Activated naive CD8-positive, alpha-beta T cell treated with anti-CD3 and anti-CD28 coated beads for 36 hours (primary cell): ENCODE measurements at regions not wholly inside any gene's neighbourhood (a gene's known extent, or its start where the extent isn't known, plus 50 kb on each side); places are given as distances from the start of the nearest gene placed in this dataset.

ENCODE experiments used
- DNase-seq: peaks from one replicate; pipeline ENCODE4 v3.0.0; 2021
- H3K27ac Mint-ChIP-seq: one replicate; pipeline ENCODE4 v1.8.0; 2022; ENCODE audit warnings: mild to moderate bottlenecking, moderate library complexity, mixed read lengths
- H3K27me3 Mint-ChIP-seq: one replicate; pipeline ENCODE4 v1.8.0; 2022; ENCODE audit warnings: mild to moderate bottlenecking, mixed read lengths
- H3K36me3 Mint-ChIP-seq: one replicate; pipeline ENCODE4 v1.8.0; 2021; ENCODE audit warnings: mild to moderate bottlenecking, mixed read lengths
- H3K4me1 Mint-ChIP-seq: one replicate; pipeline ENCODE4 v1.8.0; 2021; ENCODE audit warnings: mixed read lengths
- H3K4me3 Mint-ChIP-seq: one replicate; pipeline ENCODE4 v1.8.0; 2022; ENCODE audit warnings: mild to moderate bottlenecking, moderate library complexity, mixed read lengths
- H3K9me3 Mint-ChIP-seq: one replicate; pipeline ENCODE4 v1.8.0; 2022; ENCODE audit warnings: mixed read lengths

GRCh38 chr1:37118790-37119189, 84.5 kb upstream of the GRIK3 start:
- Mint-ChIP-seq H3K36me3 (no peaks in the 10 kb centered on the region), H3K4me3 (no peak overlapping the region), H3K27ac (no peak overlapping the region), H3K9me3 (no peaks in the 10 kb centered on the region), H3K27me3 (peaks cover 10% of the 10 kb centered on the region), H3K4me1 (no peaks in the 10 kb centered on the region)
- no peak for DNase-seq

- Mint-ChIP-seq H3K4me1 (no peaks in the 10 kb centered on the region), H3K9me3 (no peaks in the 10 kb centered on the region), H3K27ac (no peak overlapping the region), H3K36me3 (no peaks in the 10 kb centered on the region), H3K4me3 (no peak overlapping the region), H3K27me3 (peaks cover 10% of the 10 kb centered on the region)
- no peak for DNase-seq
These were observed 86.0 kb upstream of the GRIK3 start for GRCh38 chr1:37120279-37120678.

DNA sequence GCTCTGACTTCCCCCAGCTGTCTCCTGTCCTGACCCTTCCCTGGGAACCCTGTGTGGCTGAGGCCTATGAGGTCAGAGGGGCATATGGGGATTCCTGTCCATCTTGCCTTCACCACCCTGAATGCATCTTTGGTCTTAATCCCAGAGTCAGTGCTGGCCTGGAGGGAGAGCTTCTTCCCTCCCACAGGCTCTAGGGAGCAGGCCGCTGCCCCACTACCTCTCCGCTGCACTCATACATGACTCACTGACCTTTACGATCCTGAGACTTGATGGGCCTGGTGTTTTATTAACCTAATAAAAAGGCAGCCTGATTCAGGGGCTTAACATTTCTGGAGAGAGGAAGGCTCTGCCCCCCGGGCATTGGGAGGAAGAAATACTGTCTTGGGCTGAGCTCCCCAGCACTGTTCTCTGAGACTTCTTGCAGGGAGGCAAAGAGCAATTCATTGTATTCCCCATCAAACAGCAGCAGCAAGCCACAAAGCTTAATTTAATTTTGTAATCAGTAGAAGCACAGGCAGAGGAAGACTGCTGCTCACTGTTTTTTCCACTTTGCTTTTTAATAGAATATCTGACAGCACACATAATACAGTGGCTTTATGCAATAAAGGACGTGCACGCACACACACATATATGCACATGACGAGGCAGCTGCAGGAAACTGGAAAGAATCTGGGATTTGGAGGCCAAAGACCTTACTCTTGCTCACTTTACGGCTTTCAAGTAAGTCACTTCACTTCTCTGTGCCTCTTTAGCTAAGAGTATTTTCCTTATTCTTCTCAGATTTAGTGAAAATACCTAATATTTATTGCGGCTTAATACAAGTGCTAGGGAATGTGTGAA, 89.2 kb upstream of the GRIK3 start:
- no peak overlapping the region for H3K4me3 Mint-ChIP-seq
- no peaks in the 10 kb centered on the region for H3K36me3 Mint-ChIP-seq
- no peak overlapping the region for H3K27ac Mint-ChIP-seq
- DNase-seq, result no peak
- H3K4me1 Mint-ChIP-seq, result no peaks in the 10 kb centered on the region
- H3K9me3 Mint-ChIP-seq, result no peaks in the 10 kb centered on the region
- peaks cover 8% of the 10 kb centered on the region for H3K27me3 Mint-ChIP-seq

GRCh38 chr1:37124501-37124900, 90.2 kb upstream of the GRIK3 start:
- Mint-ChIP-seq H3K36me3 (no peaks in the 10 kb centered on the region), H3K9me3 (no peaks in the 10 kb centered on the region), H3K4me3 (no peak overlapping the region), H3K27me3 (peaks cover 8% of the 10 kb centered on the region), H3K27ac (no peak overlapping the region), H3K4me1 (no peaks in the 10 kb centered on the region)
- DNase-seq, result no peak

DNA sequence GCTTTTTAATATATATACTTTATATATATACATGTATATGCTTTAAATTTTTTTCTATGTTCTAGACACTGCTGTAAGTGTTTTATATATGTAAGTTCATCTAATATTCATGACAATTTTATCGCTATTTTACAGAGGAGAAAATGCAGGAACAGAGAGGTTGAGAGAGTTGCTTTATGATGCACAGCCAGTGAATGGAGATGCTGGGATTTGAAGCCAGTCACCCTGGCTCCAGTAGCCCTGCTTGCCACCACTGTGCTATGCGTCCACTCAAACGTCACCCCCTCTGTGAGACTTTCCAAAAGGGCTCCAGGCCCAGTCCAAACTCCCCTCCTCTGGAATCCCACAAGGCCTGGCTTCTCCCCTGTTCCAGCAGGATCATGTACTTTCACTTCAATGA, 91.0 kb upstream of the GRIK3 start:
- no peak overlapping the region for H3K4me3 Mint-ChIP-seq
- no peaks in the 10 kb centered on the region for H3K9me3 Mint-ChIP-seq
- no peak overlapping the region for H3K27ac Mint-ChIP-seq
- no peaks in the 10 kb centered on the region for H3K36me3 Mint-ChIP-seq
- H3K27me3 Mint-ChIP-seq, result peaks cover 8% of the 10 kb centered on the region
- H3K4me1 Mint-ChIP-seq, result no peaks in the 10 kb centered on the region
- DNase-seq, result no peak

- no peaks in the 10 kb centered on the region for H3K9me3 Mint-ChIP-seq
- H3K27ac Mint-ChIP-seq, result no peak overlapping the region
- peaks cover 9% of the 10 kb centered on the region for H3K27me3 Mint-ChIP-seq
- H3K36me3 Mint-ChIP-seq, result no peaks in the 10 kb centered on the region
- H3K4me1 Mint-ChIP-seq, result no peaks in the 10 kb centered on the region
- no peak for DNase-seq
- no peak overlapping the region for H3K4me3 Mint-ChIP-seq
These were observed 93.0 kb upstream of the GRIK3 start for GRCh38 chr1:37127254-37127748.

GRCh38 chr1:37128091-37128490, 93.8 kb upstream of the GRIK3 start:
- peaks cover 12% of the 10 kb centered on the region for H3K27me3 Mint-ChIP-seq
- H3K9me3 Mint-ChIP-seq, result no peaks in the 10 kb centered on the region
- no peak for DNase-seq
- no peaks in the 10 kb centered on the region for H3K36me3 Mint-ChIP-seq
- no peak overlapping the region for H3K4me3 Mint-ChIP-seq
- no peaks in the 10 kb centered on the region for H3K4me1 Mint-ChIP-seq
- no peak overlapping the region for H3K27ac Mint-ChIP-seq

DNA sequence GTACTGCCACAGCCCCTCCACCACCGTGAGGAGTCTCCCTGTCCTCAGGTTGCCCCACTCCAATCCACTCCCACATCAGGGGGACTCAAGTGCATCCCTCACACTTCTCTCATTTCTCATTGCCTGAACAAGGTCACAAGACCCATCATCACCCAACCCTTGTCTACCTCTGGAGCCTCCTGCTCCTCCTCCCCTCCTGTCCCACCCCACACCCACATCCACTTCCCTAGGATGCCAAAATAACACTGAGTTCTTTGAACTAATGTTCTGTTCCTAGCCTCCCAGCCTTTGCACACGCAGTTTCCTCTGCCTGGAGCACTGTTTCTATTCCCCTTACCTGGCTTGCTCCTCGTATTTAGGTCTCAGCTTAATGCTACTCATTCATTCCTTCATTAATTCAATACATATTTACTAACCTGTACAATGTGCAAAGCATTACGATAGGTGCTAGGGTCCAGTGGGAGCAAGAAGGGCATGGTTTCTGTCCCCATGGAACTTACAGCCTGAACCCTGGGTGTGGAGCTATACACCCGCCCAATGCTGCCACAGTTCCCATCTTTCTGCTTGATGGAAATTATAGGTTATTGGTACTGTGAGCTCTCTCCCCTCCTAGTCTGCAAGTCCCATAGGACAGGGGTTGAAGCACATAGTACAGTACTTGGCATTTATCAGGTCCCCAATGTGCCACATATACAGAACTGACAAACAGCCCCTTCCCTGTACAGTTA, 96.1 kb upstream of the GRIK3 start:
- no peak for DNase-seq
- H3K27me3 Mint-ChIP-seq, result peaks cover 31% of the 10 kb centered on the region
- no peaks in the 10 kb centered on the region for H3K4me1 Mint-ChIP-seq
- H3K9me3 Mint-ChIP-seq, result no peaks in the 10 kb centered on the region
- H3K27ac Mint-ChIP-seq, result no peak overlapping the region
- no peak overlapping the region for H3K4me3 Mint-ChIP-seq
- H3K36me3 Mint-ChIP-seq, result no peaks in the 10 kb centered on the region

GRCh38 chr1:37131281-37131680, 97.0 kb upstream of the GRIK3 start:
- DNase-seq, result no peak
- Mint-ChIP-seq H3K4me1 (no peaks in the 10 kb centered on the region), H3K4me3 (no peak overlapping the region), H3K27me3 (peaks cover 37% of the 10 kb centered on the region), H3K9me3 (no peaks in the 10 kb centered on the region), H3K36me3 (no peaks in the 10 kb centered on the region), H3K27ac (no peak overlapping the region)

DNA sequence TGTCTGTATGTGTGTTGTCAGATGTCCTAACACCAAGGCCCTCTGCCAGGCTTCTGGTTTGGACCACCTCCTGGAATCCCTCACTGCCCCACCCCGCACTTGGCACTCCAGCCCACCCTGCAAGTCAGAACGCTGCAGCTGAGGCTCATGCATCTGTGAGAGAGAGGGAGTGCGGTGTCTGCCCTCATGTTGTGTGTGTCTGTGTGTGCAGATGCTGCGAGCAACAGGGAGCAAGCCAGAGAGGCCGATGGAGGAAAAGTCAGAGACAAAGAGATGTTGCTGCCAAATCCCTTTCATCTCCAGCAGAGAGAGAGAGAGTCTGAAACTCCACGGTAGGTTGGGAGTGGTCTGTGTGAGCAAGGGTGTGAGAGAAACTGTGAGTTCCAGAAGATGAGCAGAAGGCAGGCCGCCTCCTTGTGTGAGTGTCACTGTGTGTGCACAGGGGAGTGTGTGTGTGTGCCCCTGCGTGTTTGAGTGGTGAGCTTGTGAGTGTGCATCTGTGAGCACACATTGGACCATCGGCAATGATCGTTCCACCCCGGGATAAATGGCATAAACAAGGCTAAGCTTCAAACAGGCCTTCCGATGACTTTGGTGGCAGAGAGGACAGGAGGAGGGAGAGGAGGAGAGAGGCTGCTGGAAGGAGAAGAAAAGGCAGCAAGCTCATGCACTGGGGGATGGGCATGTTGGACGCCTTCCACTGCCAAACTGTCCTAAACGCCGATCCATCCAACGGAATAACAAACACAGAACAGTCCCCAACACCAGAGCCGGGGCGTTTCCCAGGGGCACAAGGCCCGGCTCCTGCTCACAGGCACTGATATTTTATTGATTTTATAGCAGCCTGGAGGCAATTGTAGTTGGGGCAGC, 99.2 kb upstream of the GRIK3 start:
- Mint-ChIP-seq H3K36me3 (no peaks in the 10 kb centered on the region), H3K4me1 (no peaks in the 10 kb centered on the region), H3K9me3 (no peaks in the 10 kb centered on the region), H3K4me3 (no peak overlapping the region), H3K27me3 (peaks cover 37% of the 10 kb centered on the region), H3K27ac (no peak overlapping the region)
- no peak for DNase-seq

DNA sequence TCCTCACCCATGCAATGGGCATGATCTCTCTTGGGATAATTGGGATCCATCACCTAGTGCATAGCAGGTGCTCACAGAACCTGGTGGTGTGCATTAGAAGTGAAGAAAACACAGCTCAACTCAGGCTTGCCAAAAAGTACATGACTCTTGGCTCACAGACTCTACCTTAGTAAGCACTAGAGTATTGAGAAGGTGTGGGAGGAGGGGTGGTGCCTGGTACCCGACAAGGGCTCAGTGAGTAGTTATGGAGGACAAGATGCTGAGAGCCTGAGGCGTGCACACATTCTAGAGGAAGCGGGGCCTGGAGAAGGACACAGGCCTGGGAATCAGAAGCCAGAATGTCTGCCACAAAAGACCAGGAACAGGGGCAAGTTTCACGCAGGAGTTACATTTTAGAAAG, 100.3 kb upstream of the GRIK3 start:
- H3K4me3 Mint-ChIP-seq, result no peak overlapping the region
- no peak for DNase-seq
- H3K27ac Mint-ChIP-seq, result no peak overlapping the region
- no peaks in the 10 kb centered on the region for H3K9me3 Mint-ChIP-seq
- H3K27me3 Mint-ChIP-seq, result peaks cover 32% of the 10 kb centered on the region
- no peaks in the 10 kb centered on the region for H3K4me1 Mint-ChIP-seq
- no peaks in the 10 kb centered on the region for H3K36me3 Mint-ChIP-seq

- H3K4me3 Mint-ChIP-seq, result no peak overlapping the region
- no peak for DNase-seq
- no peaks in the 10 kb centered on the region for H3K36me3 Mint-ChIP-seq
- H3K27me3 Mint-ChIP-seq, result peaks cover 32% of the 10 kb centered on the region
- H3K27ac Mint-ChIP-seq, result no peak overlapping the region
- H3K4me1 Mint-ChIP-seq, result no peaks in the 10 kb centered on the region
- H3K9me3 Mint-ChIP-seq, result no peaks in the 10 kb centered on the region
These were observed 100.7 kb upstream of the GRIK3 start for GRCh38 chr1:37135032-37135431.

DNA sequence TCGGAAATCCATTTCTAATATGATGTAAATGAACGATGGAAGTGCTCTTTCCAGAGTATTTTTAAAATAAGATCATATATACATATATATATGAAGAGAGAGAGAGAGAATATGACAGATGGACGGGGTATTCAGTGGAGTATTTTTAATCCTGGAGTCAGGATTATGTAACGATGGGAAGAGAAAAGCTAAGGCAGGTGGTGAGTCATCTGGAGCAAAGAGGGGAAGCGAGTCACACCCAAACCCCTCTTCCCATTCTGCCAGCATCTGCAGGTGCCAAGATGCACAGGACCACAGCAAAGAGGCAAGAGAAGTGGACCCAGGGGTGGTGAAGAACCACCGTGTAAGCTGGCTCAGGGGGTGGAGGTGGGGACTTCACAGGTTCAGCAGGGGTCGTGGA, 102.7 kb upstream of the GRIK3 start:
- no peaks in the 10 kb centered on the region for H3K4me1 Mint-ChIP-seq
- peaks cover 32% of the 10 kb centered on the region for H3K27me3 Mint-ChIP-seq
- H3K9me3 Mint-ChIP-seq, result no peaks in the 10 kb centered on the region
- H3K4me3 Mint-ChIP-seq, result no peak overlapping the region
- no peak overlapping the region for H3K27ac Mint-ChIP-seq
- no peaks in the 10 kb centered on the region for H3K36me3 Mint-ChIP-seq
- DNase-seq, result no peak

- Mint-ChIP-seq H3K27ac (no peak overlapping the region), H3K9me3 (no peaks in the 10 kb centered on the region), H3K36me3 (no peaks in the 10 kb centered on the region), H3K4me3 (no peak overlapping the region), H3K4me1 (no peaks in the 10 kb centered on the region), H3K27me3 (peaks cover 28% of the 10 kb centered on the region)
- no peak for DNase-seq
These were observed 103.3 kb upstream of the GRIK3 start for GRCh38 chr1:37137601-37138000.

GRCh38 chr1:37143800-37144199, 109.5 kb upstream of the GRIK3 start:
- Mint-ChIP-seq H3K4me3 (no peak overlapping the region), H3K27ac (no peak overlapping the region), H3K27me3 (peaks cover 8% of the 10 kb centered on the region), H3K36me3 (no peaks in the 10 kb centered on the region), H3K4me1 (no peaks in the 10 kb centered on the region), H3K9me3 (no peaks in the 10 kb centered on the region)
- no peak for DNase-seq
